HEK293T (cell line): ENCODE measurements at regions not wholly inside any gene's neighbourhood (a gene's known extent, or its start where the extent isn't known, plus 50 kb on each side); places are given as distances from the start of the nearest gene placed in this dataset.

Experiments used
- ARNT ChIP-seq: fragments of 450-650 bp; IDR thresholded peaks from 2 replicates; pipeline ENCODE4 v1.6.1; 2017; ENCODE audit warnings: mild to moderate bottlenecking
- BHLHE40 ChIP-seq: fragments of 450-650 bp; IDR thresholded peaks from 2 replicates; pipeline ENCODE4 v1.6.1; 2016; ENCODE audit warnings: mild to moderate bottlenecking, moderate library complexity, borderline replicate concordance
- CTBP1 ChIP-seq: fragments of 450-650 bp; IDR thresholded peaks from 2 replicates; pipeline ENCODE4 v1.6.1; 2016; ENCODE audit warnings: borderline replicate concordance
- ELF4 ChIP-seq: fragments of 450-650 bp; IDR thresholded peaks from 2 replicates; pipeline ENCODE4 v1.6.1; 2017; ENCODE audit warnings: antibody characterized with exemption
- FOXA1 ChIP-seq: fragments of 450-650 bp; IDR thresholded peaks from 2 replicates; pipeline ENCODE4 v1.6.1; 2016; ENCODE audit warnings: mild to moderate bottlenecking
- HDGF ChIP-seq: fragments of 450-650 bp; IDR thresholded peaks from 2 replicates; pipeline ENCODE4 v1.6.1; 2017; ENCODE audit warnings: antibody characterized with exemption, borderline replicate concordance
- LEF1 ChIP-seq: fragments of 450-650 bp; IDR thresholded peaks from 2 replicates; pipeline ENCODE4 v1.6.1; 2017; ENCODE audit warnings: mild to moderate bottlenecking, borderline replicate concordance
- NFRKB ChIP-seq: fragments of 450-650 bp; IDR thresholded peaks from 2 replicates; pipeline ENCODE4 v1.6.1; 2016; ENCODE audit warnings: mild to moderate bottlenecking, moderate library complexity
- SP1 ChIP-seq: fragments of 450-650 bp; IDR thresholded peaks from 2 replicates; pipeline ENCODE4 v1.6.1; 2017
- SUZ12 ChIP-seq: fragments of 450-650 bp; IDR thresholded peaks from 2 replicates; pipeline ENCODE4 v1.6.1; 2016; ENCODE audit warnings: mild to moderate bottlenecking
- TARDBP ChIP-seq: fragments of 450-650 bp; IDR thresholded peaks from 2 replicates; pipeline ENCODE4 v1.6.1; 2016
- ZNF384 ChIP-seq: fragments of 450-650 bp; IDR thresholded peaks from 2 replicates; pipeline ENCODE4 v1.6.1; 2016
- TF ChIP-seq, protein P1 (sequence below): fragments of 450-650 bp; IDR thresholded peaks from 2 replicates; pipeline ENCODE4 v1.6.1; 2016

DNA sequence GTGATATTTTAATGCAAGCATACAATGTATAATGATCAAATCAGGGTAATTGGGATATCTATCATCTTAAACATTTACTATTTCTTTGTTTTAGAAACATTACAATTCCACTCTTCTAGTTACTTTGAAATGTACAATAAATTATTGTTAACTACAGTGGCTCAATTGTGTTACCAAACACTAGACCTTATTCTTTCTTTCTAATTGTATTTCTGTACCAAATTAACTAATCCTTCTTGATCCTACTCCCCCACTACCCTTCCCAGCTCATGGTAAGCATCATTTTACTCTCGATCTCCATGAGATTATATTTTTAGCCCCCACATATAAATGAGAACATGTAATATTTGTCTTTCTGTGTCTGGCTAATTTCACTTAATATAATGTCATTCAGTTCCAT is 95.0 kb upstream of the MROH9 start:
- TF ChIP-seq ZNF384 (no peak), FOXA1 (no peak), LEF1 (no peak), HDGF (no peak), CTBP1 (no peak), ELF4 (no peak), BHLHE40 (no peak), SP1 (no peak), TARDBP (no peak), SUZ12 (no peak), NFRKB (no peak), ARNT (no peak)
- TF ChIP-seq, protein P1, sequence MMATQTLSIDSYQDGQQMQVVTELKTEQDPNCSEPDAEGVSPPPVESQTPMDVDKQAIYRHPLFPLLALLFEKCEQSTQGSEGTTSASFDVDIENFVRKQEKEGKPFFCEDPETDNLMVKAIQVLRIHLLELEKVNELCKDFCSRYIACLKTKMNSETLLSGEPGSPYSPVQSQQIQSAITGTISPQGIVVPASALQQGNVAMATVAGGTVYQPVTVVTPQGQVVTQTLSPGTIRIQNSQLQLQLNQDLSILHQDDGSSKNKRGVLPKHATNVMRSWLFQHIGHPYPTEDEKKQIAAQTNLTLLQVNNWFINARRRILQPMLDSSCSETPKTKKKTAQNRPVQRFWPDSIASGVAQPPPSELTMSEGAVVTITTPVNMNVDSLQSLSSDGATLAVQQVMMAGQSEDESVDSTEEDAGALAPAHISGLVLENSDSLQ, result no peak
